ENCODE measurements at regions not wholly inside any gene's neighbourhood (a gene's known extent, or its start where the extent isn't known, plus 50 kb on each side); places are given as distances from the start of the nearest gene placed in this dataset.
"Not testable (repeated sequence)": the region's sequence is repeated elsewhere in the genome, so short reads cannot be mapped to it uniquely, and the experiment has no call there.

GRCh38 chr2:166743482-166743881 is 144.8 kb upstream of the XIRP2 start:
- not testable (repeated sequence) for DNase-seq (ENCODE audit: low read depth)

- DNase-seq (ENCODE audit: low read depth), result no peak
Observed at GRCh38 chr2:166727095-166727494, 161.2 kb upstream of the XIRP2 start.

- no peak for DNase-seq (ENCODE audit: low read depth)
Observed at GRCh38 chr2:166725927-166726924, 162.1 kb upstream of the XIRP2 start.

GRCh38 chr2:166716968-166717367 is 171.3 kb upstream of the XIRP2 start:
- DNase-seq (ENCODE audit: low read depth), result no peak

GRCh38 chr2:166700079-166700478 is 188.2 kb upstream of the XIRP2 start:
- DNase-seq (ENCODE audit: low read depth), result no peak

GRCh38 chr2:166695154-166695553 is 193.1 kb upstream of the XIRP2 start:
- DNase-seq (ENCODE audit: low read depth), result no peak

GRCh38 chr2:166686057-166686456 is 192.0 kb upstream of the SCN7A start:
- not testable (repeated sequence) for DNase-seq (ENCODE audit: low read depth)

- DNase-seq (ENCODE audit: low read depth), result no peak
Observed at GRCh38 chr2:166677996-166678395, 183.9 kb upstream of the SCN7A start.

GRCh38 chr2:166676716-166677115 is 182.7 kb upstream of the SCN7A start:
- no peak for DNase-seq (ENCODE audit: low read depth)

GRCh38 chr2:166675553-166675952 is 181.5 kb upstream of the SCN7A start:
- no peak for DNase-seq (ENCODE audit: low read depth)

GRCh38 chr2:166673986-166674385 is 179.9 kb upstream of the SCN7A start:
- no peak for DNase-seq (ENCODE audit: low read depth)

- no peak for DNase-seq (ENCODE audit: low read depth)
Observed at GRCh38 chr2:166671801-166672200, 177.8 kb upstream of the SCN7A start.

- DNase-seq (ENCODE audit: low read depth), result no peak
Observed at GRCh38 chr2:166671235-166671634, 177.2 kb upstream of the SCN7A start.

- no peak for DNase-seq (ENCODE audit: low read depth)
Observed at GRCh38 chr2:166665991-166666940, 172.2 kb upstream of the SCN7A start.

GRCh38 chr2:166661824-166662223 is 167.8 kb upstream of the SCN7A start:
- no peak for DNase-seq (ENCODE audit: low read depth)

GRCh38 chr2:166661391-166661790 is 167.3 kb upstream of the SCN7A start:
- no peak for DNase-seq (ENCODE audit: low read depth)

- DNase-seq (ENCODE audit: low read depth), result no peak
Observed at GRCh38 chr2:166658901-166659300, 164.9 kb upstream of the SCN7A start.

- no peak for DNase-seq (ENCODE audit: low read depth)
Observed at GRCh38 chr2:166653185-166653813, 159.2 kb upstream of the SCN7A start.

GRCh38 chr2:166651991-166652390 is 157.9 kb upstream of the SCN7A start:
- no peak for DNase-seq (ENCODE audit: low read depth)

- DNase-seq (ENCODE audit: low read depth), result peak; percentile 1
Observed at GRCh38 chr2:166651080-166651675, 157.1 kb upstream of the SCN7A start.

- no peak for DNase-seq (ENCODE audit: low read depth)
Observed at GRCh38 chr2:166647935-166648334, 153.9 kb upstream of the SCN7A start.

- DNase-seq (ENCODE audit: low read depth), result no peak
Observed at GRCh38 chr2:166643980-166644379, 149.9 kb upstream of the SCN7A start.
